Gastrocnemius medialis (tissue), 4 donors: ENCODE measurements at regions not wholly inside any gene's neighbourhood (a gene's known extent, or its start where the extent isn't known, plus 50 kb on each side); places are given as distances from the start of the nearest gene placed in this dataset.

ENCODE experiments used
- CTCF ChIP-seq, 5 experiments: fragments of 450-650 bp in 3 of 5; fragments of 200-600 bp in 2 of 5; sonication (generic) in 2 of 5; IDR thresholded peaks in 4 of 5; conservative IDR thresholded peaks in 1 of 5; 1 replicate in 4 of 5; 2 replicates in 1 of 5; pipeline ENCODE4 v1.5.1; 2016 to 2019; ENCODE audit warnings: antibody characterized with exemption in 5 of 5, mild to moderate bottlenecking in 3 of 5, moderate library complexity in 3 of 5
- POLR2A ChIP-seq, 2 donors: fragments of 450-650 bp; IDR thresholded peaks; one replicate each; pipeline ENCODE4 v1.6.1; 2017; ENCODE audit warnings: antibody characterized with exemption in 2 of 2, mild to moderate bottlenecking in 2 of 2, moderate library complexity in 2 of 2

DNA sequence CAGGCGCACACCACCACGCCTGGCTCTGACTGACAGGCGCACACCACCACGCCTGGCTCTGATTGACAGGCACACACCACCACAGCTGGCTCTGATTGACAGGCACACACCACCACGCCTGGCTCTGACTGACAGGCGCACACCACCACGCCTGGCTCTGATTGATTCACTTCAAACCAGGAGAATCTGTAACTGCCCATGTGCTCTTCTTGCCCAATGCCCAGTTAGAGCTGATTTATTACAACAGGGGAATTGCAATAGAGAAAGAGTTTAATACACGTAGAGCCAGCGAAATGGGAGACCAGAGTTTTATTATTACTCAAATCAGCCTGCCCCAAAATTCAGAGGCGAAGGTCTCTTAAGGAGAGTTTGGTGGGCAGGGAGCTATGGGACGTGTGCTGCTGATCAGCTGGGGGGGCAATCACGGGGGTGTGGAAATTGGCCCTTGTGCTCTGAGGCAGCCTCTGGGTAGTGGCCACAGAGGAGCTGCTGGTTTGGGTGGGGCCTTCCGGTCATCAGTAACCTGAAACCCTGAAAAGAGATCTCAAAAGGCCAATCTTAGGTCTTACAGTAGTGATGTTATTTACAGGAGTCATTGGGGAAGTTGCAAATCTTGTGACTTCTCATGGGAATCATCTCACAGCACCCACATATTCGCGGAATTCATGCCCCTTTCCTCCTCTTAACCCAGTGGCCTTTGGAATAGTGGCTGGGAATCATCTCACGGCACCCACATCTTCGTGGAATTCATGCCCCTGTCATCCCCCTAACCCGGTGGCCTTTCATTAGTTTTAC lies 63.8 kb upstream of the TFRC start:
- no peak for TF ChIP-seq CTCF (IDR thresholded peaks at IDR 0.05 in 4 of 5, conservative IDR thresholded peaks at IDR 0.05 in 1 of 5)
- no peak for TF ChIP-seq POLR2A (IDR thresholded peaks at IDR 0.05)
